ENCODE measurements at regions not wholly inside any gene's neighbourhood (a gene's known extent, or its start where the extent isn't known, plus 50 kb on each side); places are given as distances from the start of the nearest gene placed in this dataset.
"Not testable (repeated sequence)": the region's sequence is repeated elsewhere in the genome, so short reads cannot be mapped to it uniquely, and the experiment has no call there.

GRCh38 chr15:31193291-31193690, 91.8 kb upstream of the TRPM1 start:
- DNase-seq, result no peak

- no peak for DNase-seq
These were observed 94.3 kb upstream of the TRPM1 start for GRCh38 chr15:31195871-31196270.

GRCh38 chr15:31197497-31198414, 96.2 kb upstream of the TRPM1 start:
- DNase-seq, result peak; percentile 49

- peak; percentile 77 for DNase-seq
These were observed 99.2 kb upstream of the TRPM1 start for GRCh38 chr15:31200735-31201151.

GRCh38 chr15:31202953-31203352, 101.4 kb upstream of the TRPM1 start:
- DNase-seq, result peak; percentile 14

GRCh38 chr15:31203999-31204398, 102.5 kb upstream of the TRPM1 start:
- DNase-seq, result no peak

- DNase-seq, result no peak
These were observed 105.1 kb upstream of the TRPM1 start for GRCh38 chr15:31206386-31207181.

GRCh38 chr15:31207246-31207645, 105.7 kb upstream of the TRPM1 start:
- peak; percentile 56 for DNase-seq

- not testable (repeated sequence) for DNase-seq
These were observed 106.3 kb upstream of the TRPM1 start for GRCh38 chr15:31207861-31208260.

- no peak for DNase-seq
These were observed 107.3 kb upstream of the TRPM1 start for GRCh38 chr15:31208817-31209216.

- no peak for DNase-seq
These were observed 109.8 kb upstream of the TRPM1 start for GRCh38 chr15:31211353-31211752.

GRCh38 chr15:31212326-31213080, 111.0 kb upstream of the TRPM1 start:
- no peak for DNase-seq

GRCh38 chr15:31214158-31214863, 112.3 kb upstream of the KLF13 start:
- peak; percentile 19 for DNase-seq

GRCh38 chr15:31214864-31215489, 111.7 kb upstream of the KLF13 start:
- DNase-seq, result no peak

- peak; percentile 79 for DNase-seq
These were observed 111.0 kb upstream of the KLF13 start for GRCh38 chr15:31215490-31216214.

GRCh38 chr15:31216215-31216911, 110.3 kb upstream of the KLF13 start:
- peak; percentile 71 for DNase-seq

GRCh38 chr15:31217067-31217466, 109.6 kb upstream of the KLF13 start:
- no peak for DNase-seq

- DNase-seq, result no peak
These were observed 108.9 kb upstream of the KLF13 start for GRCh38 chr15:31217566-31218270.

- no peak for DNase-seq
These were observed 107.4 kb upstream of the KLF13 start for GRCh38 chr15:31219221-31219620.
